Activated CD8-positive, alpha-beta memory T cell treated with anti-CD3 and anti-CD28 coated beads, Interleukin-2, amount 50 U/mL, for 1 hour (primary cell): ENCODE measurements at regions not wholly inside any gene's neighbourhood (a gene's known extent, or its start where the extent isn't known, plus 50 kb on each side); places are given as distances from the start of the nearest gene placed in this dataset.
"Not testable (repeated sequence)": the region's sequence is repeated elsewhere in the genome, so short reads cannot be mapped to it uniquely, and the experiment has no call there.

Source experiments
- DNase-seq: peaks from one replicate; pipeline ENCODE4 v3.0.0-alpha.2; 2020; ENCODE audit errors: extremely low read depth

GRCh38 chr5:36390640-36391039, 88.9 kb upstream of the RANBP3L start:
- no peak for DNase-seq

- no peak for DNase-seq
Measured at GRCh38 chr5:36392186-36392585, 90.5 kb upstream of the RANBP3L start.

- DNase-seq = no peak
Measured at GRCh38 chr5:36392818-36393217, 91.1 kb upstream of the RANBP3L start.

GRCh38 chr5:36393656-36394428, 92.1 kb upstream of the RANBP3L start:
- DNase-seq = no peak

- no peak for DNase-seq
Measured at GRCh38 chr5:36395260-36395659, 93.6 kb upstream of the RANBP3L start.

GRCh38 chr5:36395947-36396346, 94.2 kb upstream of the RANBP3L start:
- DNase-seq = not testable (repeated sequence)

- no peak for DNase-seq
Measured at GRCh38 chr5:36396640-36397039, 94.9 kb upstream of the RANBP3L start.

GRCh38 chr5:36397901-36398536, 96.3 kb upstream of the RANBP3L start:
- no peak for DNase-seq

- no peak for DNase-seq
Measured at GRCh38 chr5:36402512-36402906, 100.8 kb upstream of the RANBP3L start.

- no peak for DNase-seq
Measured at GRCh38 chr5:36403632-36404311, 102.1 kb upstream of the RANBP3L start.

GRCh38 chr5:36406023-36406422, 104.3 kb upstream of the RANBP3L start:
- no peak for DNase-seq

- no peak for DNase-seq
Measured at GRCh38 chr5:36407396-36407795, 105.7 kb upstream of the RANBP3L start.

GRCh38 chr5:36409711-36410110, 108.0 kb upstream of the RANBP3L start:
- DNase-seq = not testable (repeated sequence)

- DNase-seq = not testable (repeated sequence)
Measured at GRCh38 chr5:36410672-36411071, 109.0 kb upstream of the RANBP3L start.

GRCh38 chr5:36414869-36415282, 113.2 kb upstream of the RANBP3L start:
- DNase-seq = no peak

- DNase-seq = no peak
Measured at GRCh38 chr5:36416605-36417004, 114.9 kb upstream of the RANBP3L start.

GRCh38 chr5:36417221-36417620, 115.5 kb upstream of the RANBP3L start:
- DNase-seq = no peak

- no peak for DNase-seq
Measured at GRCh38 chr5:36417668-36418067, 116.0 kb upstream of the RANBP3L start.

- DNase-seq = no peak
Measured at GRCh38 chr5:36418152-36418979, 116.7 kb upstream of the RANBP3L start.

- no peak for DNase-seq
Measured at GRCh38 chr5:36421256-36421655, 119.6 kb upstream of the RANBP3L start.

- DNase-seq = no peak
Measured at GRCh38 chr5:36422952-36423351, 121.2 kb upstream of the RANBP3L start.
